ENCODE measurements at regions not wholly inside any gene's neighbourhood (a gene's known extent, or its start where the extent isn't known, plus 50 kb on each side); places are given as distances from the start of the nearest gene placed in this dataset.

DNA sequence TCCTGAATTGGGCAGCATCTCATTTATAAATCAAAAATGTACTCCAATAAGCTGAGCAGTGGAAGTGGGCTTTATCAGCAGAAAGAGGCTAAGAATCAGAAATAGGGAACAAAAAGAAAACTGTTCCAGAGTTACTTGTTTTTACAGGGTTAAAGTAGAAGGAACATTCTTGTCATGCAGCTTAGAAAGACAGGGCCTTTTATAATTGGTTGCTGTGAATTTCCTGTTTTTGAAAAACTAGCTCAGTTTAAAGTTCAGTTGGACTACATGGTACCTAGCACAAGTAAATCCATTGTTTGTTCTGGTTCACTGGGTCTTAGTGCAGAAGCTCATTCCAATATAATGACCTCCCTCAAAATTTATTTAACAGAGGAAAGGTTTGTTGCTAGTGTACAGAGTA is 200.8 kb downstream of the GRIA2 start:
- DNase-seq = no peak
- intact Hi-C loops (cut with micrococcal nuclease) = no loop called here
- no peak overlapping the region for H3K27ac Mint-ChIP-seq
- no peak overlapping the region for H3K4me3 Mint-ChIP-seq
- peaks cover 6% of the 10 kb centered on the region for H3K9me3 Mint-ChIP-seq
- no peaks in the 10 kb centered on the region for H3K4me1 Mint-ChIP-seq (ENCODE audit: low read depth)
- no peaks in the 10 kb centered on the region for H3K27me3 Mint-ChIP-seq (ENCODE audit: low read depth)
- H3K36me3 Mint-ChIP-seq (ENCODE audit: low read depth) = no peaks in the 10 kb centered on the region
- CTCF ChIA-PET = no interaction called here

Data from activated naive CD4-positive, alpha-beta T cell treated with anti-CD3 and anti-CD28 coated beads for 36 hours (primary cell).